AG20443 (cell line): ENCODE measurements at regions not wholly inside any gene's neighbourhood (a gene's known extent, or its start where the extent isn't known, plus 50 kb on each side); places are given as distances from the start of the nearest gene placed in this dataset.
"Not testable (repeated sequence)": the region's sequence is repeated elsewhere in the genome, so short reads cannot be mapped to it uniquely, and the experiment has no call there.

Source experiments
- DNase-seq: peaks from one replicate; pipeline ENCODE4 v3.0.0; 2012; ENCODE audit warnings: low spot score, mixed read lengths

DNA sequence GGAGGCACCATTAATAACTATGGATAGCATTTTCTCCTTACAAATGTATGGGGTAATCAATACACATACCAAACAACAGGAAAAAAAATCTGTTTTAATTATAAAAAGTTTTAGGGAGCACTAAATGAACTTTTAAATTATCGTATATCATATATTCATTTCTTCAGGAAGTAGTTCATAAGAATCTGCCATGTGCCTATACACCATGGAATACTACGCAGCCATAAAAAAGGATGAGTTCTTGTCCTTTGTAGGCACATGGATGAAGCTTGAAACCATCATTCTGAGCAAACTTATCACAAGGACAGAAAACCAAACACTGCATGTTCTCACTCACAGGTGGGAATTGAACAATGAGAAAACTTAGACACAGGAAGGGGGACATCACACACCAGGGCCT lies 162.1 kb upstream of the RASA1 start:
- DNase-seq = no peak

GRCh38 chr5:87109746-87110145 lies 157.9 kb upstream of the RASA1 start:
- no peak for DNase-seq

- DNase-seq = no peak
These were observed 157.0 kb upstream of the RASA1 start for GRCh38 chr5:87110721-87111120.

GRCh38 chr5:87113861-87114260 lies 153.8 kb upstream of the RASA1 start:
- DNase-seq = peak; percentile 40

GRCh38 chr5:87114631-87115030 lies 153.1 kb upstream of the RASA1 start:
- no peak for DNase-seq

DNA sequence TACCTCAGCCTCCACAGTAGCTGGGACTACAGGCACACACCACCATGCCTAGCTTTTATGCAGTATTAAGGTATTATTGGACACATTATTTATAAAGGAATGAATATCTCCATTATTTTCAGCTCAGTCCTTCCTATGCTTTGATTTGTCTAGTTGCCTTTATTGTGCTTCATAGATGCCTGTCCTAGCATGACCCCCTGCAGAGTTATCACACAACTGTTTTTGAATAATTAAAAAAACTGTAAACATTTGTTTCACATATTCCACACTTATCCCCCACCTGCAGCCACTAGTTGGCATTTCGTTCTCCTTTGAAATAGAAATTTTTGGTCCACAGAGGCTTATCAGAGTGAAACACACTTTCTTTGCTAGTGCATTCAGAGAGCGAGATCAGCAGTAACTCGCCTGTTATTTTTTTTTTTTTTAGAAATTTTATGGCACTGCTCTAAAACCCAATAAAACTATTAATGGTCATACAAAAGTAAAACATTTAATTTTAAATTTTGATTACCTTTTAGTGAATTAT lies 151.8 kb upstream of the RASA1 start:
- DNase-seq = no peak

GRCh38 chr5:87116825-87117512 lies 150.7 kb upstream of the RASA1 start:
- DNase-seq = no peak

DNA sequence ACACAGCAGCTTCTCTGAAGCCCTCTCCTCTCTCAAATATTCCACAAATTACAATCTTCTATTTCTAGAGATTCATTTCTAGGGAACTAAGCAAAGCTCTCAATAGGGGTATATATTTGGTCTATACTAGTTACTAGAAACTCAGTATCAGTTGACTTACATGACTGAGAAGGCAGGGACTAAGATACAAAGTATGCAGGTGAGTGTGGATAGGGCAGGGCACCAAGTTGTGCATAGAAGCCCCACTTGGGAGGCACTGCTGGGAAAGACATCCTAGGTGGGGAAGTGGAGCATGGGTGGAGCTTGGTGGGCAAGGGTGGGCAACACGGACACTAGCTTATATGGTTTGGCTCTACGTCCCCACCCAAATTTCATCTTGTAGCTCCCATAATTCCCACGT lies 148.1 kb upstream of the RASA1 start:
- no peak for DNase-seq

- peak; percentile 72 for DNase-seq
These were observed 147.0 kb upstream of the RASA1 start for GRCh38 chr5:87120518-87121303.

- DNase-seq = peak; percentile 46
These were observed 146.2 kb upstream of the RASA1 start for GRCh38 chr5:87121304-87122150.

DNA sequence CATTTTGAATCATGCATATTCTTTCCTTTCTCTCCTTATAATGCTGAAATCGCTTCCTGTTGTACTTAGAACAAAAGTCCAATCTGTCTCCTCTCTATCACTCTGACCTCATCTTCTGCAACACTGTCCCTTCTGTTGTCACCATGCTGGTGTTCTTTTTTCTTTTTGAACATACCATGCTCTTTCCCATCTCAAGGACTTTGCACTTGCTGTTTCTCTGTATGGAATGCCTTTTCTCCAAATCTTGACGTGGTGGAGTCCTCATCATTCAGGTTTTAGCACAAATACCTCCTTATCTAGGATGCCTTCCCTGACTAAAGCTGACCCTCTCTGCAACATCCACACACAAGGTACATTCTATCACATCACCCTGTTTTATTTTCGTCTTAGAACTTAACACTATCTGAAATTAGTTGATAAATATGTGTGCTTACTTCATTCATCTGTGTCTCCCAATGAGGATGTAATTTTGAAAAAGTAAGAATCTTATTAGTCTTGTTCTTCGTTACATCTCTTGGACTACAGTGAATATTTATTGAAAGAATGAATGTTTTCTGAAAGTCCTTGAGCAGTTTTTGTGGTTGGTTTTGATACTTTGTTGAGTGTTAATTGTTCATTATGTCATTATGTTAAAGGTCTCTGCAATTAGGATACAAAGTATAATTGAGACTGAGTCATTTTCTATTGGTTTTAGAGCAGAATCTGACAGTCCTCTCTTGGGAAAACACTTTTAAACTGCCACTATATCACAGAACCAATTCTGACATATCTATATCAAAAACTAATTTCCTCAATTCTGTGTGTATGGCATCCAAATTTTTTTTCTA lies 145.3 kb upstream of the RASA1 start:
- no peak for DNase-seq

- no peak for DNase-seq
These were observed 141.9 kb upstream of the RASA1 start for GRCh38 chr5:87125766-87126165.

DNA sequence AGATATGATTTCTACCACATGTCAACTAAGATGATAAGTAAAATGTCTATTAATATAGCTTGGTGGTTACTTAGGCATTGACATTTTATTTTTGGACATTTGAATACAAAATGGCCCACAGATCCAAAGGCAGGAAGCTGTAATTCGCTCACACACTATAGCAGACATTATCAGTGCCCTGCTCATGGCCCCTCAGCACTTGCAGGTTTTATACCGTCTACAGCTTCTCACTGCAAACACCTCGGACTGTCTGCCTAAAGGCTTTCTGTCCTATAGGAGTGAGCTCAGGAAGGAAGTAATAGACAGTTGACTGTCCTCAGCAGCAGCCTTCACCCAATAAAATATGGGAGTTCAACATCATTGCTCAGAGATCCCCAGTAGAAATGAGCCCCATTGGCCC lies 140.8 kb upstream of the RASA1 start:
- no peak for DNase-seq

DNA sequence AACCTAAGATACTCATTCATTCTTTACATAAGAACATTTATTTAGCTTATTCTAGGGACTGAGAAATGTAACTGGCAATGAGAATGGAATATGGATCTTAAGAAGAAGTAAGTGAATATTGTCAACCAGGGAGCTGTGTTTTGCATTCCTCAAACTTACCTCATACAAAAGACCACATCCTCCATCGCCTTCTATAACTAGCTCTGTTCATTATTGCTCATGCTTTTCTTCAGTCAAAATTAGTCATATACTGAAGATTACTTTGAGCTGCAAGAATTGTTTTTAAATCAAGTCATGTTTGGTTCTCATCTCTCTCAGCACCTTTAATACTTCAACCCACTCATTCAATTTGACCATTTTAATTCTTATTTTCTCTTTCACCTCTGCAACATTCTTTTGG lies 140.3 kb upstream of the RASA1 start:
- DNase-seq = peak; percentile 30

DNA sequence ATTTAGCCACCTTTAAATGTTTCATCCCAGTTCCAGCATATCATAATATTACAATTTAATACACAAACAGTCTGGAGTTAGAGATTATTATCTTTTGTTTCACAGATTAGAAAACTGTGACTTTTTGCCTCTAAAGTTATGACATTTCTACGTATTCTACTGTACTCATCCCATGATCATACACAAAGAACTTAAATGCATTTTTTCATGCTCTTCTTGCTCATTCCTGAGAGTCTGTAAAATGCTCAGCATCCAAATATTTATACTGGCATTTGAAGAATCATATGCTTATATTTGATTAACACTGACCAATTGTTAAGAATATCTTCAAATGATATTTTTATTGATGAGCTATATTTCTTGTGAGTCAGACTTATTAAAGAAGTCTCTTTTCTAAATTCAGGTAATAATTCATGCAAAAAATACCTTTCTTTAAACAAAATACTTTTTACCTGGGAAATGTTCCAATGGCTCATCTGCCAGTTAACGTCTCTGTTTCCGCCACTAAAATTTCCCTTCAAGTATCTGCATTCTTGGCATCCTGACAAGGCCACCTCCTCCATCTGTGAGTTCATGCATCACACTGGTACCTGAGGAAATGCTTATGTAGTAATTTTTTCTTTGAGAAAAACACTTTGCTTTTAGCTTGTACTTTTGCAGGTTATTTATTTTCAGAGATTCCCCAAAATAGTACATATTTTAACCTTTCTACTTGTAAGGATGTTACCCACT lies 139.6 kb upstream of the RASA1 start:
- no peak for DNase-seq

DNA sequence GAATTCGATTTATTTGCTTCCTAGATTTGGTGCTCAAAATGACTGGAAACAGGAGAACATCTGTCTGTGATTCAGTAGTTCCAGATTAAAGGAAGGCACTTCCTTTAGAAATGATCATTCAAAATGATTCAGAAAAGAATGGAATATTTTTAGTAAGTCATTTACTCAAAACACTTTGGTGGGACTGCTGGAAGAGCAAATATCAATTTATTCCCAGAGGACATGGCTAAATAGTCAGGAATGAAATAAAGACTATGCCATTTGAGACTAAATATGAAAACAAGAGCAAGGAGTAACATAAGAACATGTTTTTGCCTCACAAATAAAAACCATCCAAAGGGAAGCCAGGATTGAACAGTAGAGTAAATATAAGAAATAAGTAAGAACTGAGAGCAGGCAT lies 138.6 kb upstream of the RASA1 start:
- DNase-seq = no peak

DNA sequence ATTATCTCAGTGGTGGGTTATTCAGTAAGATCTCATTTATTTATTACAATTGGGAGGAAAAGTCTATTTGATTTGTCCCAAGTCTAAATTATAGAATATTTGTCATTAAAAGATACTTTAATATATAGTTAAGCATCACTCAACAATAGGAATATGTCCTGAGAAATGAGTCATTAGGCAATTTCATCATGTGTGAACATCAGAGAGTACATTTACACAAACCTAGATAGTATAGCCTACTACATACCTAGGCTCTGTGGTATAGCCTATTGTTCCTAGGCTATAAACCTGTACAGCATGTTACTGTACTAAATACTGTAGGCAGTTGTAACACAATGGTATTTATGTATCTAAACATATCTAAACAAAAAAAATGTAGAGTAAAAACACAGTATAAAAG lies 135.0 kb upstream of the RASA1 start:
- DNase-seq = no peak

DNA sequence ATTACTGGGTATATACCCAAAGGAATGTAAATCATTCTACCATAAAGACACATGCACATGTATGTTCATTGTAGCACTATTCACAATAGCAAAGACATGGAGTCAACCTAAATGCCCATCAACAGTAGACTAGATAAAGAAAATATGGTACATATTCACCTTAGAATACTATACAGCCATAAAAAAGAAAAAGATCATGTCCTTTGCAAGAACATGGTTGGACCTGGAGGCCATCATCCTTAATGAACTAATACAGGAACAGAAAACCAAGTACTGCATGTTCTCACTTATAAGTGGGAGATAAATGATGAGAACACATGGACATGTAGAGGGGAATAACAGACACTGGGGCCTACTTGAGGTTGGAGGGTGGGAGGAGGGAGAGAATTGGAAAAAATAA lies 133.2 kb upstream of the RASA1 start:
- not testable (repeated sequence) for DNase-seq

DNA sequence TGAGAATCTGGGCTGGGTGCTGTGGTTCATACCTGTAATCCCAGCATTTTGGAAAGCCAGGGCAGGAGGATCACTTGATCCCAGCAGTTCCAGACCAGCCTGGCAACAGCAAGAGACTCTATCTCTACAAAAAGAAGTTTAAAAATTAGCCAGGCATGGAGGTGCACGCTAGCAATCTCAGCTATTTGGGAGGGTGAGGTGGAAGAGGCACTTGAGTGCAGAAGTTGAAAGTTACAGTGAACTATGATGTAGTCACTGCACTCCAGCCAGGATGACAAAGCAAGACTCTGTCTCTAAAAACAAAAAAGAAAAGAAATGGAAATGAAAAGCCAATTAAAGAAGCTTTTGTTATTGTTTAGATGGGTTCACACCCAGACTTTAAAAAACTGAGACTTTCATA lies 131.6 kb upstream of the RASA1 start:
- DNase-seq = peak; percentile 18

- DNase-seq = no peak
These were observed 130.9 kb upstream of the RASA1 start for GRCh38 chr5:87136733-87137132.

DNA sequence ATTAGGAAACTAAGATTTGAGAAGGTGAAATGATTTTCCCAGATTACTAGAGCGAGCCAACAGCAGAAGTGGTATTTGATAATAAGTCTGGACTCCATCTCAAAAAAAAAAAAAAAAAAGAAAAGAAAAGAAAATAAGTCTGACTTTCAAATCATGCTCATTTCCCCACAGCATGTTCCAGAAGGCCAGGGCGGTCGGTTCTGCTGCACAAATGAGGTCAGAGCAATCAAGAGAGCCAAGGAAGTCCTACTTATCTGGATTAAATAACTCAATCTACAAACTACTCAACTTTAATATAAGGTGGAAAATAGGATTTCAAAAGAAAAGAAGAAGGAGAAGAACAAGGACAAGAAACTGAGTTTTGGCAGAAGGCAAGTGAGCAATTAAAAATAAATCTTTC lies 130.4 kb upstream of the RASA1 start:
- no peak for DNase-seq
